Adrenal gland (tissue), 9 donors: ENCODE measurements at regions not wholly inside any gene's neighbourhood (a gene's known extent, or its start where the extent isn't known, plus 50 kb on each side); places are given as distances from the start of the nearest gene placed in this dataset.
A peak's percentile ranks its signal among the peaks of the same experiment; 100 is the strongest.

Source experiments
- DNase-seq, 7 donors: peaks; one replicate each; pipeline ENCODE4 v3.0.0-alpha.2; 2019 to 2020
- H3K27ac ChIP-seq, 5 donors: fragments of 200-600 bp; sonication (generic) in 4 of 5; 1 replicate in 3 of 5; 2 replicates in 2 of 5; pipeline versions ENCODE4 v1.5.1 to v1.8.0; 2016 to 2020; ENCODE audit warnings: mild to moderate bottlenecking in 1 of 5
- H3K27me3 ChIP-seq: fragments of 200-600 bp; 2 replicates; pipeline ENCODE4 v1.8.0; 2021
- H3K36me3 ChIP-seq, 2 donors: fragments of 200-600 bp; replicated peaks in 1 of 2; 1 replicate in 1 of 2; 2 replicates in 1 of 2; pipeline versions ENCODE4 v1.5.1 to v1.8.0; 2018 to 2022
- H3K4me1 ChIP-seq, 2 donors: fragments of 200-600 bp; replicated peaks in 1 of 2; 1 replicate in 1 of 2; 2 replicates in 1 of 2; pipeline versions ENCODE4 v1.5.1 to v1.8.0; 2018 to 2021
- H3K4me3 ChIP-seq, 4 donors: fragments of 200-600 bp; sonication (generic) in 3 of 4; one replicate each; pipeline ENCODE4 v1.5.1; 2016 to 2018
- H3K9me3 ChIP-seq, 3 donors: fragments of 200-600 bp; sonication (generic) in 1 of 3; replicated peaks in 1 of 3; 1 replicate in 2 of 3; 2 replicates in 1 of 3; pipeline versions ENCODE4 v1.5.1 to v1.8.0; 2016 to 2021
- POLR2A ChIP-seq, 2 donors: fragments of 450-650 bp; IDR thresholded peaks; one replicate each; pipeline ENCODE4 v1.6.1; 2017; ENCODE audit warnings: antibody characterized with exemption in 2 of 2, mild to moderate bottlenecking in 2 of 2, moderate library complexity in 1 of 2
- whole genome bisulfite sequencing, 4 donors: extraction: QIAGEN DNeasy Blood & Tissue Kit in 2 of 4; methylation state at CpG; one replicate each; pipeline versions ENCODE4 v1.1.5 to v1.1.7; 2013 to 2017; 5-methylcytosine and 5-hydroxymethylcytosine counted together
- intact Hi-C, 2 donors: fragments of 100-400 bp; cut with DNase I; formaldehyde crosslinking; loops; one replicate each; pipeline versions ENCODE4 v1.14.1 to v1.15.0; 2022 to 2023
- TF ChIP-seq, protein P1 (sequence below), 6 experiments: fragments of 450-650 bp in 4 of 6; fragments of 200-600 bp in 2 of 6; sonication (generic) in 1 of 6; IDR thresholded peaks; 1 replicate in 5 of 6; 2 replicates in 1 of 6; pipeline versions ENCODE4 v1.5.1 to v1.8.0; 2016 to 2021; ENCODE audit warnings: antibody characterized with exemption in 6 of 6, mild to moderate bottlenecking in 2 of 6, moderate library complexity in 1 of 6
- donor health status: healthy with polysubstance abuse.
- donor health status: Bipolar disorder and iron deficiency.
- donor health status: DM: yes; HTN: yes; CAD: no.
- donor health status: DM: no; HTN: no; CAD: no.
- donor health status: DM: no; HTN: no; CAD: no.

DNA sequence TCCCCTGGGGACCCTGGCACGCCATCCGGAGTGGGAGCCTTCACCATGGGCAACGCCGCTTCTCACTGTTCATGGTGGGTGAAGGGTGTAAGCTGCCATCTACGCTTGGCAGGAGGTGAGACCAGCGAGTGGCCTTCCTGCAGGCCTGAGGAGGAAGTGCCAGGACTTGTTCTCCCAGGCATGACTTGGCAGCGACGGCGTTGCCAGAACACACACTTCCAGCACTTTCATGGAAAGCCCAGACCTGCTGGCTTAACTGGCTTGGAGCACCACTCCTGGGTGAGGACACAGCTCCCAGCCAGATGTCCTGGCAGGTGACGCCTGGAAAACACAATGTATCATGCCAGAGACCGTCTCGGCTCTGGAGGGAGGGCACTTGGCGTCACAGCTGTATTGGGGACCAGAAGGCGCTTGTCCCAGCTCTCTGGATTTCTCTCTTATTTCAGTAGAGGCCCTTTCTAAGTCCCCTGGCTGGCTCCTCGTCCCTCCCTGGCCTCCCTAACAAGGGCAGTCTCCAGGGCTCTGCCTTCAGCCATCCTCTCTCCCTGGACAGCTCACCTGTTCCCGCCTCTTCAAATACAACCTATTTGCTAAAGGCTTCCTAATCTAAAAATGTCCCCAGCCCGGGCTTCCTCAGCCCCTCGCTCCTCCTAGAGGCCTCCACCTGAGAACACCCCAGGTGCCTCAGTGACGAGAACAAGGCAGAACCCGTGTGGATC is 188.3 kb downstream of the OLFM1 start:
- WGBS, 4 donors, result 90 to 92% (median 91%) methylated on average over 12 to 20 of the region's 20 CpGs
- DNase-seq, result no peak
- H3K36me3 ChIP-seq, result no peaks in the 10 kb centered on the region
- intact Hi-C loops, result no loop called here
- H3K4me3 ChIP-seq, result no peak overlapping the region
- no peaks in the 10 kb centered on the region for H3K9me3 ChIP-seq
- TF ChIP-seq, protein P1, sequence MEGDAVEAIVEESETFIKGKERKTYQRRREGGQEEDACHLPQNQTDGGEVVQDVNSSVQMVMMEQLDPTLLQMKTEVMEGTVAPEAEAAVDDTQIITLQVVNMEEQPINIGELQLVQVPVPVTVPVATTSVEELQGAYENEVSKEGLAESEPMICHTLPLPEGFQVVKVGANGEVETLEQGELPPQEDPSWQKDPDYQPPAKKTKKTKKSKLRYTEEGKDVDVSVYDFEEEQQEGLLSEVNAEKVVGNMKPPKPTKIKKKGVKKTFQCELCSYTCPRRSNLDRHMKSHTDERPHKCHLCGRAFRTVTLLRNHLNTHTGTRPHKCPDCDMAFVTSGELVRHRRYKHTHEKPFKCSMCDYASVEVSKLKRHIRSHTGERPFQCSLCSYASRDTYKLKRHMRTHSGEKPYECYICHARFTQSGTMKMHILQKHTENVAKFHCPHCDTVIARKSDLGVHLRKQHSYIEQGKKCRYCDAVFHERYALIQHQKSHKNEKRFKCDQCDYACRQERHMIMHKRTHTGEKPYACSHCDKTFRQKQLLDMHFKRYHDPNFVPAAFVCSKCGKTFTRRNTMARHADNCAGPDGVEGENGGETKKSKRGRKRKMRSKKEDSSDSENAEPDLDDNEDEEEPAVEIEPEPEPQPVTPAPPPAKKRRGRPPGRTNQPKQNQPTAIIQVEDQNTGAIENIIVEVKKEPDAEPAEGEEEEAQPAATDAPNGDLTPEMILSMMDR (IDR thresholded peaks at IDR 0.05), result no peak
- no peak for TF ChIP-seq POLR2A (IDR thresholded peaks at IDR 0.05)
- H3K27me3 ChIP-seq, result no peaks in the 10 kb centered on the region
- H3K27ac ChIP-seq, result no peak overlapping the region
- no peaks in the 10 kb centered on the region for H3K4me1 ChIP-seq

DNA sequence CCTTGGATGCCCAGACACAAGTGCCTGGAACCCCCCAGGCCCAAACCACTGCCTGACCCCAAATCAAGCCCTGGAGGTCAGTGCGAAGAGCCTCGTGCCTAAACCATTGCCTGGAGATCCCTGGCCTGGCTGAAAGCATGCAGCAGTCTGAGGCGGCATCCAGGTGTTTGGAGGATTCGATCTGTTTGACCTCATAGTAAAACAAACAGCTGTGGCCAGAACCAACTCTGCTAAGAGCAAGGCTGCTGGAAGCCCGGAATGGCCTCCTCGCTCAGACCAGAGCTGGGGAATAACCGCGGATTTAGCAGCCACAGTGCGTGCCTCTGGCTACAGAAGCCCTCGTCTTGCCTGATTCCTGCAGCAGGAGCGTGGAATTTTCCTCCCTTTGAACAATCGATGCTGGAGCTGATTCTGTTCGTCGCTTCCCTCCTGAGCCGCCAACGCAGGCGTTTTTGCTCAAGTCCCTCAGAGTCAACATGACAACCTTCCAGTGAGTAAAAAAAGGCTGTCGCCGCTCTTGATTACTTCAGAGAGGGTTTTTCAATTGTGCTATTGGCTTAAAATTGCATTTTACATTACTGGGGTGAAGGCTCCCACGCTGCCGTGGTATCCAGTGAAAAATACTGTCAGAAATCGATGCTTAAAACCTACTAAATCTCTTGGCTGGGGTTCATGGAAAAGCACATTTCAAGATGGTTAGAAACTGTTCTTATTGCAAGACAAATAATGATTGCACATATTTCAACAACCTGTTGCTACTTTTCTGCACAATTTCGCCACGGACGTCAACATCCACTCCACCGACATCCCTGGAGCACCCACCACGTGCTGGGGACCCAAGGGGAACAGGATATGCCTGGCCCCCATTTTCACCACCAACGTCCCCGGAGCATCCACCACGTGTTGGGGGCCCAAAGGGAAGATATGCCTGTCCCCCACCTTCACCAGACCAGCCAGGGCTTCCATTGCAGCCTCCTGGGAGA is 190.0 kb downstream of the OLFM1 start:
- intact Hi-C loops, result no loop called here
- H3K9me3 ChIP-seq, result no peaks in the 10 kb centered on the region
- no peaks in the 10 kb centered on the region for H3K27me3 ChIP-seq
- H3K4me1 ChIP-seq, result no peaks in the 10 kb centered on the region
- H3K36me3 ChIP-seq, result no peaks in the 10 kb centered on the region
- H3K27ac ChIP-seq, result no peak overlapping the region
- no peak for DNase-seq
- no peak for TF ChIP-seq POLR2A (IDR thresholded peaks at IDR 0.05)
- TF ChIP-seq, protein P1 (IDR thresholded peaks at IDR 0.05), result no peak
- H3K4me3 ChIP-seq, result no peak overlapping the region
- WGBS, 4 donors, result 84 to 93% (median 89%) methylated on average over 20 to 30 of the region's 30 CpGs

DNA sequence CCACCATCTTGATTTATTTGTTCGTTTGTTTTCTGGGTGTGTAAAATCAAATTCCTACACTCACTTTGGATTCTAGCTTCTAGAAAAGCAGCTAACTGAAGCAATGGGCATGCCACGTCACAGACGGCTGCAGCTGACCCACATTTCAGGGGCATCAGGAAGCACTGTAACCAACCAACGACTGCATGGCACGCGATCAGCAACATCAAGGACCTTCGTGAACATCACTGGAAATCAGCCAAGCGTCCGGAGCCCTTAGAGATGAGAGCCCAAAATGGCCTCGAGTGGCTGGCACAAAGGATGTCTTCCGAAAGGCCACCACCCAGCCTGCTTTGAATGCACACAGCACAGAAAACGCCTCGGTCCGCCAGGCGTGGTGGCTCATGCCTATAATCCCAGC is 191.1 kb downstream of the OLFM1 start:
- DNase-seq, result peak; percentile 38 to 76 (median 67)
- H3K36me3 ChIP-seq, result no peaks in the 10 kb centered on the region
- H3K4me3 ChIP-seq, result no peak overlapping the region
- intact Hi-C loops, result no loop called here
- no peaks in the 10 kb centered on the region for H3K27me3 ChIP-seq
- no peaks in the 10 kb centered on the region for H3K4me1 ChIP-seq
- TF ChIP-seq POLR2A (IDR thresholded peaks at IDR 0.05), result no peak
- TF ChIP-seq, protein P1 (IDR thresholded peaks at IDR 0.05), result no peak
- WGBS, 4 donors, result 41 to 56% (median 55%) methylated on average over 9 to 15 of the region's 15 CpGs
- H3K9me3 ChIP-seq, result no peaks in the 10 kb centered on the region
- no peak overlapping the region for H3K27ac ChIP-seq

DNA sequence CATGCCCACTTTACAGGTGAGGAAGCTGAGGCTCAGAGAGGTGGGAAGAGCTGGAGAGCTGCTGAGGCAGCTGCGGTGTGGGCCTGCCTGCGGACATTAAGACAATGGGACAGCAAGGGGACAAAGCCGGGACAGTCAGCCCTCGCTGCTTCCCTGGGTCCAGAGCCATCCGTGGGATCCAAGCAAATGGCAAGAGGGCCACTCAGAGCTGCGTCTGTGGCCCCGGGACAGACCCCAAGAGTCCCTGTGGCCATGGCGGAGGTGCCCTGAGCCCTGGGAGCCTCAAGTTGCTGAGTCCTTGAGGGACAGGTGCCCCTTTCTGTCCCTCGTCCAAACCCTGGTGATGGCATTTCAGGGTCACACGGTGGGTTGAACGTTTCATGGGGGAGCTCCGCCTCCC is 191.9 kb downstream of the OLFM1 start:
- 79 to 84% (median 81%) methylated on average over 5 to 12 of the region's 12 CpGs for WGBS, 4 donors
- DNase-seq, result no peak
- no peaks in the 10 kb centered on the region for H3K27me3 ChIP-seq

More for the DNA sequence above, 191.9 kb downstream of the OLFM1 start:
- no peaks in the 10 kb centered on the region for H3K9me3 ChIP-seq
- H3K36me3 ChIP-seq, result no peaks in the 10 kb centered on the region
- TF ChIP-seq, protein P1 (IDR thresholded peaks at IDR 0.05), result no peak
- no peak for TF ChIP-seq POLR2A (IDR thresholded peaks at IDR 0.05)
- no peaks in the 10 kb centered on the region for H3K4me1 ChIP-seq
- intact Hi-C loops, result no loop called here
- no peak overlapping the region for H3K4me3 ChIP-seq
- H3K27ac ChIP-seq, result no peak overlapping the region
